Duodenal mucosa (tissue), 2 donors: ENCODE measurements at regions not wholly inside any gene's neighbourhood (a gene's known extent, or its start where the extent isn't known, plus 50 kb on each side); places are given as distances from the start of the nearest gene placed in this dataset.

ENCODE experiments used
- H3K27ac ChIP-seq: one replicate; pipeline ENCODE4 v1.7.0; 2013; ENCODE audit warnings: low read depth, low read length
- H3K27me3 ChIP-seq, 2 donors: one replicate each; pipeline ENCODE4 v1.7.0; 2013; ENCODE audit warnings: low read length in 2 of 2, control low read depth in 1 of 2; ENCODE audit not compliant: insufficient read depth in 2 of 2, control insufficient read depth in 1 of 2
- H3K36me3 ChIP-seq, 2 donors: one replicate each; pipeline ENCODE4 v1.7.0; 2013; ENCODE audit warnings: low read length in 2 of 2, control low read depth in 1 of 2; ENCODE audit not compliant: insufficient read depth in 2 of 2, control insufficient read depth in 1 of 2
- H3K4me1 ChIP-seq, 2 donors: one replicate each; pipeline ENCODE4 v1.7.0; 2013; ENCODE audit warnings: low read length in 2 of 2, control low read depth in 1 of 2; ENCODE audit not compliant: insufficient read depth in 2 of 2, control insufficient read depth in 1 of 2
- H3K4me3 ChIP-seq, 2 donors: one replicate each; pipeline ENCODE4 v1.7.0; 2013; ENCODE audit warnings: low read length in 2 of 2, low read depth in 1 of 2
- H3K9ac ChIP-seq, 2 donors: one replicate each; pipeline ENCODE4 v1.7.0; 2013; ENCODE audit warnings: low read length in 2 of 2, low read depth in 1 of 2
- H3K9me3 ChIP-seq, 2 donors: one replicate each; pipeline ENCODE4 v1.7.0; 2013; ENCODE audit warnings: low read length in 2 of 2, control low read depth in 1 of 2; ENCODE audit not compliant: control insufficient read depth in 1 of 2

DNA sequence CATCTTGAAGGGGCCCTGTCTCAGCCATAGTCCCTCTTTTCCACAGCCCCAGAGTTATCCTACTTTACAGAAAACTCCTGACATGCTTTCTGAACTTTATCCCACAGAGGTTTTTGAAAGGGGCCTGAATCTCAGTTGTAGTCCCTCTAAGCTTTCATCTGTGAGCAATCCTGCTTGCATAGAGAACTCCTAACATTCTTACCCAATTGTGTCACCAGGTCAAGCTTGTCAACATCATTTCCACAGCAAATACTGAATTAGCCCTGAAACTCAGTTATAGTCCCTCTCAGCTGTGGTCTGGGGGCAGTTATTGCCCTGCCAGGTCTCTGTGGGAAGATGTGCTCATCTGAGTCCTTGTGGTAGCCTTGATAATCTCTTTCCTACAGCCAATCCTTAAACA is 2190.3 kb upstream of the PCDH20 start:
- Histone ChIP-seq H3K27me3 (no peaks in the 10 kb centered on the region), H3K27ac (no peak overlapping the region), H3K4me3 (no peak overlapping the region), H3K9me3 (peaks cover 8 to 25% of the 10 kb centered on the region in 2 donors), H3K9ac (no peak overlapping the region), H3K4me1 (no peaks in the 10 kb centered on the region), H3K36me3 (no peaks in the 10 kb centered on the region)

DNA sequence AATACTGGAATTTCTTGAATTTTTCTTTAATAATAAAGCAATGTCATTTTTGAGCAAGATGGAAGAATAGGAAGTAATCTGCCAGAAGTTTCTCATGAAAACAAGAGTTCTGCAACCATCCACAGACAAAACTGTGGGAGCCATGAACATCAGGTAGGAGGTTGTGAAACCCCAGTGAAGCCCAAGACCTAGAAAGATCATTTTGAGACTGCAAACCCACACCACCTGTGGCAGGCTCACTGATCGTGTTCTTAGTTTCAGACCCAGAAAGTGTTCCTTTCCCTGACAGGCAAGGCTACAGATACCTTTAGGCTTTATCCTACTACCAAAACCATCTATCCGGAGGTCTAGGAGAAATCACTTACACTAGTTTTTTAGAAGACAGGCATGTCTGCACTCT is 2189.8 kb upstream of the PCDH20 start:
- Histone ChIP-seq H3K4me3 (no peak overlapping the region), H3K36me3 (no peaks in the 10 kb centered on the region), H3K9me3 (peaks cover 8 to 25% of the 10 kb centered on the region in 2 donors), H3K27me3 (no peaks in the 10 kb centered on the region), H3K4me1 (no peaks in the 10 kb centered on the region), H3K9ac (no peak overlapping the region), H3K27ac (no peak overlapping the region)

DNA sequence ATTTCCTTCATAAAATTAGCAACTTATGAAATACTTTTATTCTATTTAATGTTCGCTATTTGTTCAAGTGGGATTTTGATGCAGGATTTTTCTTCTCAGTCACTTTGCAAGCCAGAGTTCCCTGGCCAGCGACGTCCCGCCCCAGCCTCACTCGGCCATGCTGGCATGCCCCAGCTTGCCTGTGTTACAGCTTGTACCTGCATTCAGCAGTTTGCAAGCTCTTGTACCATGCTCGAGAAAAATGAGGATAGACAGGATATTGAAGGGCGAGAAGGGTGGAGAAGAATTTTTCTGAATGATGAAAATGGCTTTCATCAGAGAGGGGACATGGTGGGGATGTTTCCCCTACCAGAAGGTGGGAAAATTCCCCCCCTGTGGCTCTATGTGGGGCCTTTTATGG is 2180.2 kb upstream of the PCDH20 start:
- H3K4me1 ChIP-seq: no peaks in the 10 kb centered on the region
- no peak overlapping the region for H3K4me3 ChIP-seq
- peaks cover 5% of the 10 kb centered on the region in 2 donors for H3K9me3 ChIP-seq
- H3K9ac ChIP-seq: no peak overlapping the region
- H3K27me3 ChIP-seq: no peaks in the 10 kb centered on the region
- H3K36me3 ChIP-seq: no peaks in the 10 kb centered on the region
- no peak overlapping the region for H3K27ac ChIP-seq

DNA sequence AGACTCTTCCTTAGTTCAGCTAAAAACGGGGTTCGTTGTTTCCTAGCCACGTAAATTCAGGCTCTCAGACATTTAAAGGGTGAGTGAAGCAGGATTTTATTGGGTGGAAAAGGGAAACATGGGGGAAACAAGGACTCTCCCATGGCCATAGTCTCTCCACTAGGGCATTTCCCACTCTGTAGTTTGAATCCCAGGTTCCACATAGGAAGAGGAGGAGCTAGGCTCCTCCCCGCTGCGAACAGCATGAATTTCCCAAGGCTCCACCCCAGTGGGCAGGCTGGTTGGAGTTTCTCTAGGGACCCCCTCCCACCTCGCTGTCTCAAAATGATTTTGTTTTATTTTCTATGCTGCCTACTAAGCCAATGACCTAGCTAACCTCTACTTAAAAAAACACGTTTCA is 2170.8 kb upstream of the PCDH20 start:
- Histone ChIP-seq H3K9me3 (peaks cover 4 to 6% of the 10 kb centered on the region in 2 donors), H3K36me3 (no peaks in the 10 kb centered on the region), H3K4me1 (no peaks in the 10 kb centered on the region), H3K27ac (no peak overlapping the region), H3K9ac (no peak overlapping the region), H3K27me3 (no peaks in the 10 kb centered on the region), H3K4me3 (no peak overlapping the region)

DNA sequence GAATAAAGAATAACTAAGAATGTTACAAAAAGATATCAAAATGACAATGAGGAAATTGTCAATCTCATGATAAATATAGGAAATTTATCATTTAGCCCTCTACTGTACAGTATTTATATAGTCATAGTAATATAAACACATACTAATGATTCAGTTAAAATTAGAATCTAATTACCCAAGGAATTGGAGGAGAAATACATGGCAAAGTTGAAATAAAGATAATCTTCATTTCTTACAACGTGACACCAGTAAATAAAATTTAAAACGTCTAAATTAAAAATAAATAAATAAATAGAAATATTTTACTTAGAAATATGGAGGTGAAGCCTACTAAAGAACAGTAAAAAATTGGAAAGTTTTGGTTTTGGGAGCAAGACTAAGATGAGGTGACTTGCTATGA is 2163.1 kb upstream of the PCDH20 start:
- H3K4me3 ChIP-seq: no peak overlapping the region
- no peak overlapping the region for H3K9ac ChIP-seq
- H3K36me3 ChIP-seq: no peaks in the 10 kb centered on the region
- no peak overlapping the region for H3K27ac ChIP-seq
- no peaks in the 10 kb centered on the region for H3K27me3 ChIP-seq
- peaks cover 0 to 18% of the 10 kb centered on the region in 2 donors for H3K9me3 ChIP-seq
- H3K4me1 ChIP-seq: no peaks in the 10 kb centered on the region

DNA sequence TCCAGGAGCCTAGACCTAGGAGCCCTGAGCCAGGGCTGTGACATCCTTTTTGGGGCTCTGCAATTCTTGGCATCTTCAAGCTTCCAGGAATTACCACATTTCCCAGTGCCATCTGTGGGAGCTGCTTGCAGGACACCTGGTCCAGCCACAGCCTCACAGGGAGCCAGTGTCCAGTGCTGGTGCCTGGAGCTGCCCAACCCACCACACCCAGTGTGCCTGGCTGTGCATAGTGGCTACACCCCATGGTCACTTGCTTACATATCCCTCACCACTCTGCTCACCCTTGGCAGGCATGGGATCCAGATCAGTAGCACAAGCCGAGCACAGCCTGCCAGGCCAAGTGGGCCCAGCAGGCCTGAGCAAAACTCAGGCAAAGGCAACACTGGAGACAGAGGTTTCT is 2151.4 kb upstream of the PCDH20 start:
- Histone ChIP-seq H3K4me1 (no peaks in the 10 kb centered on the region), H3K4me3 (no peak overlapping the region), H3K36me3 (no peaks in the 10 kb centered on the region), H3K9ac (no peak overlapping the region), H3K27ac (no peak overlapping the region), H3K27me3 (no peaks in the 10 kb centered on the region), H3K9me3 (peaks cover 7 to 10% of the 10 kb centered on the region in 2 donors)

DNA sequence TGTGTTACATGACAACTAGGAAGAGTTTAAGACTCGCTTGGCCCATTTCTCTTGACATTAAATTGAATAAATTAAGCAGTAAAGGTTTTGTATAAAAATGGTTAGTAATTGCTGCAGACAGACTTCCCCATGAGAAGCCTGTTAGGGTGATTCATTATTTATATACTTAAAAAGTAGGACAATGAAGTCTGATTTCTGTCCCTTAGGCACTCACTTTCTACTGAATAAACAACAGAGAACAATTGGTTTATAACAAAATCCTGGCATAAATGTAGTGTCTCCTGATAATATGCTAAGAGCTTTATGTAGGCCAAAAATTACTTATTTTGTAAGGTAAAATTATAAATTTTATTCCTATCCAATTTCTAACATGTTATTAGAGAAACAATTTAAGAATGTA is 2138.5 kb upstream of the PCDH20 start:
- Histone ChIP-seq H3K9me3 (peaks cover 0 to 4% of the 10 kb centered on the region in 2 donors), H3K27me3 (no peaks in the 10 kb centered on the region), H3K27ac (no peak overlapping the region), H3K4me1 (no peaks in the 10 kb centered on the region), H3K4me3 (no peak overlapping the region), H3K9ac (no peak overlapping the region), H3K36me3 (no peaks in the 10 kb centered on the region)

DNA sequence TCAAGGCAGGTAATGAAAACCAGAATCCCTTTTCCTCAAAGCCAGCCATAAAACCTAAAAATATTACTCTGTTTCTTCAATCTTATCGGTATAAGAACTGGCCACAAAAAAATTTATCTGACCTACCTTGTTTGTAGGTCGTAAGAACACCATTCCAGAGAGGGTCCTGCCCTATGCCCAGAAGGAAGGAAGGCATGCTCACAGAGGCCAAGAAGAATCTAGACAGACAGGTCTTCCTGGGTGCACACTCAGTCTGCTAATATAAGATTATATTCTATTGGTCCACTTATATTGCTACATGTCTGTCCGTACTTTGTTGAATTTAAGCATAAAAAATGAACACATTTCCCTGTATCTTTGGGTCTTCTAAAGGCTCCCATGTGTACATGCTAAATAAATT is 2136.1 kb upstream of the PCDH20 start:
- no peak overlapping the region for H3K4me3 ChIP-seq
- no peak overlapping the region for H3K27ac ChIP-seq
- H3K9me3 ChIP-seq: no peaks in the 10 kb centered on the region
- H3K9ac ChIP-seq: no peak overlapping the region
- H3K4me1 ChIP-seq: no peaks in the 10 kb centered on the region
- no peaks in the 10 kb centered on the region for H3K27me3 ChIP-seq
- no peaks in the 10 kb centered on the region for H3K36me3 ChIP-seq

DNA sequence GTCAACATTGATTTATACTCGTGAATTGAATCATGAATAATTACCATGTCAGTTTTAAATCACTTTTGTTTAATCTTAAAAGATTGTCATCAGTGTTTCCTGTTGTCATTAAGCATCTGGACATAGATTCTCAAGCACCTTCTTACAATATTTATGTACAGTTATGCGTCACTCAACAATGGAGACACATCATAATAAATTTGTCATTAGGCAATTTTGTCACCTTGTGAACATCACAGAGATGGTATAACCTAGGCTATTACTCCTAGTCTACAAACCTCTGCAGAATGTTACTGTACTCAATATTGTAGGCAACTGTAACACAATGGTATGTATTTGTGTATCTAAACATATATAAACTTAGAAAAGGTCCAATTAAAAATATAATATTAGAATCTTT is 2130.9 kb upstream of the PCDH20 start:
- H3K27me3 ChIP-seq: no peaks in the 10 kb centered on the region
- H3K9ac ChIP-seq: no peak overlapping the region
- H3K9me3 ChIP-seq: peaks cover 0 to 2% of the 10 kb centered on the region in 2 donors

DNA sequence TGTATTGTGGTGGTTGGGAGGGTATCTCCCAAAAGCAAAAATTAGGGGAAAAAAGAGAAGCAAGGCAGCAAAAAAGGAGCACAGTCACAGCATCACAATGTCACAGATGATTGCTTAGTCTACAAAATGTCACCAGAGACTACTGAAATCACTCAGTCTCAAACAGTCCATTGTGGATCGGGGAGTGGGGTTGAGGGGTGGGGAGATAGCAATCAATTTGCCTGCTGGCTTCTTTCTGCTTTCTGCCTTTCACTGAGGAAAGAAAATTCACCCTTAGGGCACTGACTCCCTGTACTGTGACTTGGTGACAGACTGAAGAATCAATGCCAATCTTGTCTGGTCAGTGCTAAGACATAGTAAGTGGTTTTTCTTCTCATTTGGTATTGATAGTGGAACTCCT is 2127.1 kb upstream of the PCDH20 start:
- Histone ChIP-seq H3K27ac (no peak overlapping the region), H3K27me3 (no peaks in the 10 kb centered on the region), H3K9ac (no peak overlapping the region), H3K9me3 (peaks cover 0 to 2% of the 10 kb centered on the region in 2 donors), H3K4me1 (no peaks in the 10 kb centered on the region), H3K36me3 (no peaks in the 10 kb centered on the region), H3K4me3 (no peak overlapping the region)

More for the DNA sequence above, 2130.9 kb upstream of the PCDH20 start:
- Histone ChIP-seq H3K36me3 (no peaks in the 10 kb centered on the region), H3K4me1 (no peaks in the 10 kb centered on the region), H3K27ac (no peak overlapping the region), H3K4me3 (no peak overlapping the region)

DNA sequence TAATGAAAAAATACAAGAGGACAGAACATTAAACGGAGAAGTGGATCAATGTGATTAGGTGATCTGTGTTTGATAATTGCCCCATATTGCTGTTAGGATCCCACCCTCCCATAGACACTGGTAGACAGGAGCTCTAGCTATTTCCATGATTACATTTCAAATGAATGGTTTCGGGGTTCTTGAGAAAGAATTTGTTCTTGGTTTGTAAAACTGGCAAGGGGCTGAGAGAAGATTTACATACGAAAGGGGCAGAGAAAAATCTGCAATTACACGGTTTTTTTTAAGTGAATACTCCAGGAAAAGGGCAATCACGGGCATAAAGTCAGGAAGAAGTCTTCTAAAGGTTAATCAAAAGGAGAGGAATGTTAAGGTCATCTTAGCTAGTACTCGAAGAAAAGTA is 2125.7 kb upstream of the PCDH20 start:
- Histone ChIP-seq H3K9me3 (peaks cover 0 to 6% of the 10 kb centered on the region in 2 donors), H3K36me3 (no peaks in the 10 kb centered on the region), H3K27ac (no peak overlapping the region), H3K4me1 (no peaks in the 10 kb centered on the region), H3K27me3 (no peaks in the 10 kb centered on the region), H3K4me3 (no peak overlapping the region), H3K9ac (no peak overlapping the region)
